SW480 (cell line): ENCODE measurements at regions not wholly inside any gene's neighbourhood (a gene's known extent, or its start where the extent isn't known, plus 50 kb on each side); places are given as distances from the start of the nearest gene placed in this dataset.
A peak's percentile ranks its signal among the peaks of the same experiment; 100 is the strongest.

Experiments used
- DNase-seq: peaks from one replicate; pipeline ENCODE4 v3.0.0-alpha.2; 2016; ENCODE audit warnings: low spot score

DNA sequence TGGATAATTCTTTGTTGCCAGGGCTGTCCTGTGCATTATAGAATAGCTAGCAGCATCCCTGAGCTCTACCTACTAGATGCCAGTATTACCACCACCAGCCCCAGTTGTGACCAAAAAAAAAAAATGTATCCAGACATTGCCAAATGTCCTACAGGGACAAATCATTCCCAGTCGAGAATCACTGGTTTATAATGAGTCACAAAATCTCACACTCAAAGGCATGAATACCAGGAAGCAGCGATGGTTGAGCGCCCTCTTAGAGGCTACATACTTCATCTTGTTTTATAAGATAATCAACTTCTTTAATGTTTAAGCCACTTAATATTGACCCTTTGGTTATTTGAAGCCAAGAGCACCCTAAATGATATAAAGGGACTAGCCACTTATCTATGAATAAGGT is 297.3 kb downstream of the DHX15 start:
- no peak for DNase-seq

DNA sequence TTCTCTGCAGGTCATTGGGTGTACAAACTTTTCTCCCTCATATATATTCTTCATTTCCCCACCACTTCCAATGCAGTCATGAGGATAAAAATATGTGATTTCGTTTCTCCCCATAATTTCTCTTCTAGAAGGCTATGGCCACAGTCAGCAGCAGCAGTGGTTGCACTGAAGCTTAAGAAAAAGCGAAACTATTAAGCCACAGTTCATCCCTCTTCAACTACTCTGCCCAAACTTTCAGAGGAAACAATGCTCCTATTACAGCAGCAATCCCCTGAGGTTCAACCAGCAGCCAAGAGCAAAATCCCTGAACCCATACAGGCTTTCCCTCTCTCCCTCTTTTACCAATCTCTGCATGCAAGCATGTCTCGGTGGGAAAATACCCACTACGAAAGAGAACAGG is 298.6 kb downstream of the DHX15 start:
- no peak for DNase-seq

GRCh38 chr4:24282446-24282845 is 301.9 kb downstream of the DHX15 start:
- no peak for DNase-seq

DNA sequence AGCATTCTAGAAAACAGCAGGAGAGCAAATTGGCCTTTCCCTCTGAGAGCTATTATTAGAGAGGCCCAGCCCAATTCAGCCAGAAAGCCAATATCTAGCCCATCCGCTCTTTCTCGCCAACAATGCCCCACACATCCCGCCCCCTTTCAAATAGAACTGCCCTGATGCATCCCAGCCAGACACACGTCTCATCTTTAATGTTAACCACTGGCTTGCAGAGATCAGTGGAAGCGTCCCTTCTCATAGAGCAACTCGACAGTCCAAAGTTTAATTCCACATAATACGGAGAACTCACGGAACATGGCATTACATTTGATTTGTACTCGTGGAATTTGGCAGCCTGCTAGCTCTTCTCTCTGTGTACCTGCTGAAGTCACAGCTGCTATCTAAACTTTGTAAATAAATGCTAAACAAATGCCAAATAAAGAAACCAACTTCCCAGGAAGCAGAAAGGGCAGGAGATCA is 304.4 kb downstream of the DHX15 start:
- no peak for DNase-seq

GRCh38 chr4:24279469-24279868 is 304.9 kb downstream of the DHX15 start:
- DNase-seq, result no peak

DNA sequence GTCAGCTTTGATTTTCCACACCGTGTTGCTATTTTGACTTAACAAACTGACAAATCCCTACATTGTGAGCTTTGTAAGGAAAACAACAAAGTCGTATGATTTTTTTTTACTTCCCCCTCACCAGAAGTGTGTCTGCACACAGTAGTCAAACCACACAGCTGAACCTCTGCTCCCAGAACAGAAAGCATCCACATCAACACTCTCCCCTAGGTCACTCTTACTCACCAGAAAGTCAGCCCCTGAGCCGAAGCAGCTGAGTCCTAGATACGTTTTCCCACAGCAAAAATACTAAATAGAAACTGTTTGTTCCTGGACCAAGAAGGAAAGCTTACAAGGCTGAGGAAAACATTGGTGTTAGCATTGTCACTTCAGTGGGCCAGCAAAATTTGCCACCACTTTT is 305.7 kb downstream of the DHX15 start:
- no peak for DNase-seq

GRCh38 chr4:24274381-24274941 is 309.9 kb downstream of the DHX15 start:
- DNase-seq, result no peak

- no peak for DNase-seq
Measured at GRCh38 chr4:24273136-24273535, 311.2 kb downstream of the DHX15 start.

DNA sequence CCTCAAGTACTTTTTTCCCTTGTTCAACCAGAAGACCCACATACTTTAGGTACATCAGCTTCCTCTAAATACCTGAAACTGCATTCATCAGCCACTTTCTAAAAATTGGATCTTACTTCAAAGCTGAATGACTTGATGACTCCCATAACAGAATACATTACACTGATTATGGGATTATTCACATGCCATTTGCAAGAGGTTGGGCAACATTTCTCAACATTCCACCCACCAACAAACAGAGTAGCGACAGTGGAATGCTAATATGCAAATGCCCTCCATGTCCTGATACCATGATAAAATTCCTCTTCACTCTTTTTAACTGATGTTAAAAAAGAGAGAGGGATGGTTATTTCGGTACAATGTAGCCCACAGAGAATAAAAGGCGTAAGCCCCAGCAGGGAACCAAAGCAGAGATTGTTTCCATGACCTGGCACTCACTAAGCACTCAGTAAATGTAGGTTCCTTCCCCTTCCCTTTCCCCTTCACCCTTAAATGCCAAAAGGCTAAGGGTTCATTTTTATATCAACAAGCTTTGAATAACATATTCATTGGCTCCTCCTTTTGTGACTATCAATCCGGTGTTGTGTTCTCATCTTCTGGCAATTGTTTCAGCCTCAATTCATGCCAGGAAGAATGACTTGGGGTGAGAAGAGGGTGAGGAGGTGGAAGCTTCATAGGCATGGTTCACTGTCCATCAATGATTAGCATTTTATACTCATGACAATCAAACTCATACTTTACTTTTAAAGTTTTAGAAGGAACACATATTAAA is 317.2 kb downstream of the DHX15 start:
- DNase-seq, result peak; percentile 7

GRCh38 chr4:24265989-24266388 is 318.4 kb downstream of the DHX15 start:
- DNase-seq, result no peak

DNA sequence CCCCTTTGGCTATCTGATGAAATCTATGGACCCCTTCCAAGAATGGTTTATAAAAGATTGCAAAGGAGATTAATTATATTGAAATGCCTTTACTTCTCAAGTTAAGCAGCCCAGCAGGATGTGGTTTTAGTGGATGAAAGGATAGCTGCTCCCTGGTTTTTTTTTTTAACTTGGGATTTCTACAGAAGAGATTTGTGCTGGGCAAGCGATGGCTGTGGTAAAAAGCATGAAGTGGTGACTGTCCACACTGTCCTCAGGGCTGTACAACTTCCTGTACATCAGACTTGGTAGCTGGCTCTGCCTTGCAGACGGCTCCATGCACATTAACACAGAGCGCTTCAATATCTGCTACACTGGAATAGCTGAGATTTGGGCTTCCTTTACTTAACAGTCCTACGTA is 321.7 kb downstream of the DHX15 start:
- peak; percentile 27 for DNase-seq

DNA sequence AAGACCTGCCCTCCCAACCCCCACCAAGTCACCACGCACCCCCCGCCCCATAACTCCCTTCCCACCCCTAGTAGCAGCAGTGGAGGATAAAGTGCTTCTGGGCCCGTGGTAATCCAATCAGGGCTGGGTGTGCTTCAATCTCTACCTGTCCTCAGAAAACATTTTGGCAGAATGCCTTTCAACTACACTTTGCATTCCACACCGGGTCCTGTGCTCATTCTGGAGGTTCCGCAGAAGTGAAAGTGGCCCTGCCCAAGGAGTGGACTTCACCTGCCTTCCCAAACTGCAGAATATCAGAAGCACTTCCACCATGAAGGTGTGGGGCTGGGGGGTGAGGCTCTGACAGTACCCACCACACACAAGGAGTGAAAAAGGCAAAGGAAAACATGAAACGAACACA is 322.3 kb downstream of the DHX15 start:
- peak; percentile 8 for DNase-seq

DNA sequence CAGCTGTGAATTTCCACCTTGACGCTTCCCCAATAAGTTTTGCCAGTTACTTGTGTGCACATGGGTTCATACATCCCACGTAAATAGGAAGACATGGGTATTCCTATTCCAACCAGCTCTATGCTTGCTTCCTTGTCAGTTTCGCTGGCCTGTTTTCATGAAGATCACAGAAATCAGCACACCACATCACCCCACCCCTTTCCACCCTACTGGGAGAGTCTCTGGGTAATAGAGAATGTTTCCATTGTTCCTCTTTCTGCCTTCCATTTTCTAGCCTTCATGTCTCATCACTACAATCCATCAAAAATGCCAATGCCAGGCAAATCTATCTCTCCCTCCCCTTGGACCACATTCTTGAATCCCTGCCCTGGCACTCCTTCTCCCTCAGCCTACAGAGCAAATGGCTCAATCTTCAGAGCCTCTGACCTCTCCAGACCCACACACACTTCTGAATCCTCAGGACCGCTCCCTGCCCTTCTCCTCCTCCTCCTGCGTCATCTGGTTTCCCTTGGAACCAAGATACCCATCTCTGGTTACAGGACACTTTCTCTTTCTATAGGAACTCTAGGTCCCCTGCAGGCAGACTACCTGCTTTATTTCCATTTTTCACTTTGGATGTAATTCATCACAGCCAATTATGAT is 323.3 kb downstream of the DHX15 start:
- DNase-seq, result no peak

DNA sequence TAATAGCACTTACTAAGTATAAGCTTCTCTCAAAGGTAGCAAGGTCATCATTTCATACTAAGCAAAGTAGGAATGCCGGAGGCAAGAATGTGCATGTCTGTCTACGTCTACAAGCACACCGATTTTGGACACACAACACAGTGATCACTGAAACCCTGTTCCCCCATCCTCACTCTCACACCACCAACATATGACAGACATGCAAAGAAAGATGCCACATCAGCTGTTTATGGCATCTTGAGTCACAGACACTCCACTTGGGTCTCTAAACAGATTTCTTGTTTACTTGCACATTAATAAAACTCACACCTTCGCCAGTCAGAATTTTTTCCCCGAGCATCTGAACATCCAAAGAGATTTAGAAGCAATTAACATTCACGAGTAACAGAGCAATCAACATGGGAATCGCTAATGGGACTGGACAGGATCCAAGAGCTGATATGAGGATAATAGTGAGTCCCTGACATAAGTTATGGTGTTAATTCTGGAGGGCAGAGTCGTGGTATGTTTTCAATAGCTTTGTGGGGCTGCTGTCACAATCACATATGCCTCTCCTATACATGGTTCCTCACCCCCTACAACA is 324.1 kb downstream of the DHX15 start:
- no peak for DNase-seq

DNA sequence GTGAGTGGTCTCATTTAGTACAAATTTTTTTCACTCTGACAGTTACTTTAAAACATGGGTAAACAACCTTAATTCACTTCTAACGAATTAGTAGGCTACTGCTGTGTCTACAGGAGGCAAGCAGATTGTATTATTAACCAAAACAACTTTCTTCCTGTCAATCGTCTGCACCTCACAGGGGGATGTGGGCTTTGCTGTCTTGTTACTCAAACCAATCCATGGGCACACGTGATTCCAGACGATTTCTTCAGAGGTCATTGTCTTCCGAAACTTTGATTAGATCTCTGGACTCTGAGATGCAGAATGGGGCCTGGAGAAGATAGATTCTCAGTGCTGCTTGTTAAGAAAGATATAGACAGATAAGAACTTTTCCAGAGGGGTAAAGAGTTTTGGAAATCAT is 327.8 kb downstream of the DHX15 start:
- no peak for DNase-seq

- DNase-seq, result no peak
Measured at GRCh38 chr4:24256066-24256465, 328.3 kb downstream of the DHX15 start.

DNA sequence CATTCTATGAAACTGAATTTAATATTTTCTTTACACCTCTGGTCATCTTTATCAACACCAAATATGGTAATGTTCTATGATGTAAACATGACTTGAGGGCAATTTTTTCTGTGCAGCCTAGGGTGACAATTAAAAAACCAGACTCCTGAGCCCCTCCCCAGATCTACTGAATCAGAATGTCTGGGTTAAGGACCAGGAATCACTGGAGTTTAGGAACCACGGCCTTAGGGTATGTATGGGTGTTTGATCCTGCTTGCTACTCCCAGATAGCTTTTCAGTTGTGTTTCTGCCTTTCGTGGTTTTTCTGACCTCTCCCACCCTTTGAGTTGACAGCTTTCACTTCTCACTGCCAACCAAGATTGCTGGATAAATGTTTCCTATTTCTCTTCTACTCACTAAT is 332.2 kb downstream of the DHX15 start:
- DNase-seq, result no peak

- DNase-seq, result no peak
Measured at GRCh38 chr4:24251589-24251988, 332.8 kb downstream of the DHX15 start.

- no peak for DNase-seq
Measured at GRCh38 chr4:24249972-24250371, 334.4 kb downstream of the DHX15 start.

DNA sequence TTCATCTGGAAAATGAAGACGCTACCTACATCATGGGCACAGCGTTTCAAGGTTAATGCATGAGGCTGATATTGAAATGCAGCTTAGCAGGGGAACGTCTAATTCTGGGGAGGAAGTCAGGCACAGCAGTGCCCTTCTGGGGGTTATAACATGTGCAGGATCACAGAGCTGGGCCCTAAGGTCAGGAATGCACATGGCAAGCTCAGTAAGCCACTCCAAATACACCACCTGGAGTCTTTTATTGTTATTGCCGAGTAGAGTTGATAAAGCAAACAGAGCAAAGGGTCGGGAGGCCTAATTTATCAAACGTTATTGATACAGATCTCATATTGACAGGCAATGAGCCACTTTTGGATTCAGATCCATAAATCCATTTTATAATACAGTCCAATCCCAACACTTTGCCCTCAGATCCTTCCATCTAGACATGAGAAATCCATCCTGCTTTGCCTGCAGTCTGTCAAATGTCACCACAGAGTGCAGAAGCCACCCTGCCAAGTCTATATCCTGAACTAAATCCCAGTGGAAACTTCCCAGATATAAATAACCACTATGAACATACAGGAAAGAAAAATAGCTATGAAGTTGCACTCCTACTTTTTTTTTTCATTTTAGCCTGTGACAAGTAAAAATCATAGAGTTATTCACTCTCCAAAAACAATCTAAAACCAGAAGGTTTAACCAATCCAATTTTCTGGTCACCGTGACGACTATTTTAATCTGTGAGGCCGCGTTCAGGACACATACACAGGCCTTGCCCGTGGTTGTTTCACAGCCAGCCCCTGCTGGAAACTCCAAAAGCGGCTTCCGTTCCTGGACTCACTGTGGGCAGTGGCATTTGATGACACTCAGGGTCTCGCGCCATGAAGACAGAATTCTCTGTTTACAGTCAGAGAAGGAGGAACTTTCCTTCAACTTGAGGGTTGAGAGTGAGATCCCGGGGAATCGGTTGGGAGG is 335.4 kb downstream of the DHX15 start:
- DNase-seq, result no peak

DNA sequence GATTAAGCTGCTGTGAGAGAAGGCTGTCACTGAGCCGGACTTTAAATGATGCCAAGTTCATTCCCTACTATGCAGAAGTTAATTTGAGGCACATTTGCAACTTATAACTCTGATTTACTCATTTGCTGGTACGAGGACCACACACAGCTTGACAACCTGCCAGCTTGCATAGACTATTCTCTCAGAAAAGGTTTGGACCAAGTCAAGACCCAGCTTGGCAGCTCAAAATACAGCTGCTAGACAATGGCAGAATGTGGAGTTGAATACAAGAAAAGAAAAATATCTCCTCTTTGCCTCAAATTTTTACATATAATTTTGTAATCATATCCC is 338.9 kb downstream of the DHX15 start:
- no peak for DNase-seq
